Activated T-helper 2 cell treated with anti-CD3 and anti-CD28 coated beads, Interferon-gamma antibody, Interleukin-2, Interleukin-4, amounts not matched to agents 10 μg/mL and 5 μg/mL and 100 μg/mL, durations not matched to agents 14 hours and 24 hours and 36 hours (primary cell): ENCODE measurements at regions not wholly inside any gene's neighbourhood (a gene's known extent, or its start where the extent isn't known, plus 50 kb on each side); places are given as distances from the start of the nearest gene placed in this dataset.

Experiments used
- DNase-seq: peaks from one replicate; pipeline ENCODE4 v3.0.0; 2021; ENCODE audit warnings: low spot score
- H3K27ac Mint-ChIP-seq: one replicate; pipeline ENCODE4 v1.8.0; 2021; ENCODE audit warnings: mixed read lengths
- H3K27me3 Mint-ChIP-seq: one replicate; pipeline ENCODE4 v1.8.0; 2021; ENCODE audit warnings: low read depth, mixed read lengths
- H3K36me3 Mint-ChIP-seq: one replicate; pipeline ENCODE4 v1.8.0; 2021; ENCODE audit warnings: low read depth, mixed read lengths
- H3K4me1 Mint-ChIP-seq: one replicate; pipeline ENCODE4 v1.8.0; 2021; ENCODE audit warnings: low read depth, mixed read lengths
- H3K4me3 Mint-ChIP-seq: one replicate; pipeline ENCODE4 v1.8.0; 2021; ENCODE audit warnings: low read depth, mild to moderate bottlenecking, moderate library complexity, mixed read lengths
- H3K9me3 Mint-ChIP-seq: one replicate; pipeline ENCODE4 v1.8.0; 2021; ENCODE audit warnings: mixed read lengths
- intact Hi-C: fragments of 100-400 bp; cut with micrococcal nuclease; formaldehyde crosslinking; loops from one replicate; pipeline ENCODE4 v1.15.1; 2023

DNA sequence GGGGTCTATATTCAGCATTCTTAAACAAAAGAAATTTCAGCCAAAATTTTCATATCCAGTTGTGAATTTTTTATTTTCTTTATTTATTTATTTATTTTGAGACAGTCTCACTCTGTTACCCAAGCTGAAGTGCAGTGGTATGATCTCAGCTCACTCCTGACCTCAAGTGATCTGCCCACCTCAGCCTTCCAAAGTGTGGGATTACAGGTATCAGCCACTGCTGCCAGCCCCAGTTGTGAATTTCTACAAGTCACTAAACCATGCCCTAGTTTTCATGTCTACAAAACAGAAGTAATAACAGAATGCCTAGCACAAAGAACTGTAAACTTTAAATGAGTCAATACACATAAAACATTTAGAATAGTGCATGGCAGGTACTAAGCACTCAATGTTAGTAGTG, 254.2 kb downstream of the C12orf50 start:
- Mint-ChIP-seq H3K4me3 (no peak overlapping the region), H3K36me3 (no peaks in the 10 kb centered on the region), H3K27ac (no peak overlapping the region), H3K9me3 (no peaks in the 10 kb centered on the region), H3K27me3 (no peaks in the 10 kb centered on the region), H3K4me1 (no peaks in the 10 kb centered on the region)
- intact Hi-C loops, result no loop called here
- DNase-seq, result no peak

DNA sequence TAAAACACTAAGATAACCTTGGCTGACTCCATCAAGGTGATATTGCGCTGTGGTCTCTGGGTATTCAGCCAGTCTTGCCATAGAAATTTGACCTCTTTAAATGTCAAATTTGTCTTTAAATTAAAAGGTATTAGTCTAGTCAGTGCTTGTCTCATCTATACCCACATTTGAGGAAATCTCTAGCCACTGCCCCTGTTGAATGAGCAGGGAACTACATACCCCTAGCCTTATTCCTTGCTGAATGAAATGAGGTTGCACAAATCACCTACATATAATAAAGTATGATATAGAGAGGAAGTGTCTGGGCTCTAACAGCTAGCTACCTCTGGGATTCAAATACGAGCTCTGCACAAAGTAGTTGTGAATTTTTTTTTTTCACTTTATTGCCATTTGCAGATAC, 256.8 kb downstream of the C12orf50 start:
- Mint-ChIP-seq H3K27me3 (no peaks in the 10 kb centered on the region), H3K27ac (no peak overlapping the region), H3K36me3 (no peaks in the 10 kb centered on the region), H3K9me3 (no peaks in the 10 kb centered on the region), H3K4me3 (no peak overlapping the region), H3K4me1 (no peaks in the 10 kb centered on the region)
- DNase-seq, result no peak
- intact Hi-C loops, result no loop called here

DNA sequence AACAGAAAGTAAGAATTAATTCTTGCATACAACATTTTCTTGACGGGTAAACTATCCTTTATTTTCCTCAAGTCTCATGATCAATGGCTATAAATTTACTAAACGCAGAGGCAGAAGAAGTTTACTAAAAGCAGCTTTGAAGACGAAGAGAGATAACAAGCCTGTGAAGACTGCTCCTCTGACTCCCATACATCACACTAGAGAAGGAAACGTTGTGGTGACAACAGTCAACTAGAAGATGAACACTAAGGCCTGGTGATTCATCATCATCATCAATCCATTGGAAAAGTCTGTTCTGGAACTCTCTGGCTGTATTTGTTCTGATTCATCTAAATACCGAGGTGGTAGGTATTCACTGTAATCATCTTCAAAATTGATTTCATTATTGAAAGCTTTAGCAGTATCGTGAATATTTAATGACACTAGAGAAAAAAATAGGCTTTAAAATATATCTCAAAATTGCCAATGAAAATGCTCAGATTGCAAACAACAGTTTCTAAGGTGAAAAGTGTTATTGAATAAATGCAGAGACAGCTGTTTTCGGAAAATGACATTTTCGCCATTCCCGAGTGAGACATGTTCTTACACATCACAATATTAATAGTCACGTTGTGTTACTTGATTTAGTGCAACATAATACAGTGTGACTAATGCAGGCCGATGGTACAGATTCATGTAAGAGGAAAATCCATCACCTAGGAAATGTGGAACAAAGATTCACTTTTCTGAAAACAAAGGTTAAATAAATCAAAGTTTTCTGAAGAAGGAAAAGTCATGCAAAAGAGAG, 260.5 kb downstream of the C12orf50 start:
- intact Hi-C loops, result no loop called here
- Mint-ChIP-seq H3K36me3 (no peaks in the 10 kb centered on the region), H3K4me1 (no peaks in the 10 kb centered on the region), H3K9me3 (no peaks in the 10 kb centered on the region), H3K4me3 (no peak overlapping the region), H3K27me3 (no peaks in the 10 kb centered on the region), H3K27ac (no peak overlapping the region)
- no peak for DNase-seq

DNA sequence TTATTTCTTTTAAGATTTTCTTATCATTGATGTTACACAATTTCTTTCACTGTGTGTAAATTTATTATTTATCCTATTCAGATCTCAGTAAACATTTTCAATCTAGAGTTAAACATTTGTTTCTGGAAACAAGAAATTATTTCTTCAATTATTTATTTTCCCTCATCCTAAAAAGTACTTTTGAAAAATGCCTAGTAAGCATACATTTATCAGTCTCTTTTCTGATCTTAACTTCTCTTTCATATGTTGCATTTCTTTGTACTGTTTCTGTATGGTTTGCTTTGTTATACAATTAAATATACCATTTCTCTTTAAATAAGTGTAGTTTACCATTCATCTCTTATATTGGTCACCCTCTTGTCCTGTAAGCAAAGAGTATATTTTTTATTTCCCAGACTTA, 263.2 kb downstream of the C12orf50 start:
- no peaks in the 10 kb centered on the region for H3K36me3 Mint-ChIP-seq
- H3K4me3 Mint-ChIP-seq, result no peak overlapping the region
- no peaks in the 10 kb centered on the region for H3K9me3 Mint-ChIP-seq
- intact Hi-C loops, result no loop called here
- no peaks in the 10 kb centered on the region for H3K27me3 Mint-ChIP-seq
- H3K27ac Mint-ChIP-seq, result no peak overlapping the region
- H3K4me1 Mint-ChIP-seq, result no peaks in the 10 kb centered on the region
- DNase-seq, result no peak

- no peaks in the 10 kb centered on the region for H3K27me3 Mint-ChIP-seq
- no peaks in the 10 kb centered on the region for H3K4me1 Mint-ChIP-seq
- H3K36me3 Mint-ChIP-seq, result no peaks in the 10 kb centered on the region
- DNase-seq, result no peak
- intact Hi-C loops, result no loop called here
- H3K4me3 Mint-ChIP-seq, result no peak overlapping the region
- H3K9me3 Mint-ChIP-seq, result no peaks in the 10 kb centered on the region
- no peak overlapping the region for H3K27ac Mint-ChIP-seq
These were observed 268.3 kb downstream of the C12orf50 start for GRCh38 chr12:87760943-87761342.

DNA sequence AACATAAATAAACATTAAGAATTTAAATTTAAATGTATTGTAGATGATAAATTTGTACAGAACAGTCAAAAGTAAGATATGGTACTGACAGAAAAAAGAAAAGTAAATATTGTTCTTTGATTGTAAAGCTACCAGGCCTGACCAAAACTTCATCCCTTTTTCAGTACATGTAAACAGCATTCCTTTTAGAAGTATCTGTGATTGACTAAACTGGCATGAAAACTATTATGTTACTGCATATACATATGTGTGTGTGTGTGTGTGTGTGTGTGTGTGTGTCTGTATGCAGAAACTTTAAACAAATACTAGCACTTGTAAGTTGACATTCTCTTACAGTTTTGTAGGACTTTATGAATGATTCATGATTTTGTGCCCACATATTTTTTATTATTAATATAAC, 270.9 kb downstream of the C12orf50 start:
- DNase-seq, result no peak
- H3K4me3 Mint-ChIP-seq, result no peak overlapping the region
- no peaks in the 10 kb centered on the region for H3K4me1 Mint-ChIP-seq
- no peaks in the 10 kb centered on the region for H3K36me3 Mint-ChIP-seq
- H3K9me3 Mint-ChIP-seq, result no peaks in the 10 kb centered on the region
- H3K27me3 Mint-ChIP-seq, result no peaks in the 10 kb centered on the region
- H3K27ac Mint-ChIP-seq, result no peak overlapping the region
- intact Hi-C loops, result no loop called here

- no peaks in the 10 kb centered on the region for H3K36me3 Mint-ChIP-seq
- H3K27ac Mint-ChIP-seq, result no peak overlapping the region
- H3K4me3 Mint-ChIP-seq, result no peak overlapping the region
- no peaks in the 10 kb centered on the region for H3K9me3 Mint-ChIP-seq
- H3K27me3 Mint-ChIP-seq, result no peaks in the 10 kb centered on the region
- DNase-seq, result no peak
- intact Hi-C loops, result no loop called here
- H3K4me1 Mint-ChIP-seq, result no peaks in the 10 kb centered on the region
These were observed 272.5 kb downstream of the C12orf50 start for GRCh38 chr12:87756721-87757120.

DNA sequence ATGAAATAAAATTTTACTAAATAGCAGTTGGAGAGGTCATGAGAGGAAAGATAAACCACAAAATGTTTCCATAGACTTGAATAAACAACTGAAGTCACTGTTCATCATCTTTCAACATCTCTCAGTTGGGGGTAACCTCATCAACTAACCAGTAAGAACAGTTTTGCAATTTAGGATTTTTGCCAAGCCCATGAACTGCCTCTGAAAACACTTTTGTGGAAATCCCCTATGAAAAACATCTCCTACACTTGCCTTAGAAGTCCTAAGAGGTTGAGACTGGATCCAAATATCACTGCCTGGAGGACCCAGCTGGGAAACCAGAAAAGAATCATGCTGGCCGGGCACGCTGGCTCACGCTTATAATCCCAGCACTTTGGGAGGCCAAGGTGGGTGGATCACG, 273.1 kb downstream of the C12orf50 start:
- intact Hi-C loops, result no loop called here
- Mint-ChIP-seq H3K9me3 (no peaks in the 10 kb centered on the region), H3K4me1 (no peaks in the 10 kb centered on the region)

GRCh38 chr12:87728931-87729593, 300.1 kb downstream of the C12orf50 start:
- DNase-seq, result no peak
- intact Hi-C loops, result no loop called here
- H3K27ac Mint-ChIP-seq, result no peak overlapping the region
- H3K9me3 Mint-ChIP-seq, result no peaks in the 10 kb centered on the region
- H3K4me3 Mint-ChIP-seq, result no peak overlapping the region
- no peaks in the 10 kb centered on the region for H3K36me3 Mint-ChIP-seq
- H3K4me1 Mint-ChIP-seq, result no peaks in the 10 kb centered on the region
- H3K27me3 Mint-ChIP-seq, result no peaks in the 10 kb centered on the region

More for the DNA sequence above, 273.1 kb downstream of the C12orf50 start:
- Mint-ChIP-seq H3K36me3 (no peaks in the 10 kb centered on the region), H3K4me3 (no peak overlapping the region), H3K27ac (no peak overlapping the region), H3K27me3 (no peaks in the 10 kb centered on the region)
- DNase-seq, result no peak

- intact Hi-C loops, result no loop called here
- Mint-ChIP-seq H3K4me3 (no peak overlapping the region), H3K4me1 (no peaks in the 10 kb centered on the region), H3K9me3 (peaks cover 4% of the 10 kb centered on the region), H3K27ac (no peak overlapping the region), H3K36me3 (no peaks in the 10 kb centered on the region), H3K27me3 (no peaks in the 10 kb centered on the region)
- DNase-seq, result no peak
These were observed 308.2 kb downstream of the C12orf50 start for GRCh38 chr12:87720967-87721366.

GRCh38 chr12:87704374-87704773, 324.8 kb downstream of the C12orf50 start:
- intact Hi-C loops, result no loop called here
- peaks cover 17% of the 10 kb centered on the region for H3K9me3 Mint-ChIP-seq
- no peak overlapping the region for H3K27ac Mint-ChIP-seq
- H3K36me3 Mint-ChIP-seq, result no peaks in the 10 kb centered on the region
- H3K27me3 Mint-ChIP-seq, result no peaks in the 10 kb centered on the region
- H3K4me3 Mint-ChIP-seq, result no peak overlapping the region
- DNase-seq, result no peak
- H3K4me1 Mint-ChIP-seq, result no peaks in the 10 kb centered on the region

GRCh38 chr12:87690236-87690810, 338.9 kb downstream of the C12orf50 start:
- H3K36me3 Mint-ChIP-seq, result no peaks in the 10 kb centered on the region
- no peaks in the 10 kb centered on the region for H3K4me1 Mint-ChIP-seq
- no peak for DNase-seq
- no peak overlapping the region for H3K27ac Mint-ChIP-seq
- no peak overlapping the region for H3K4me3 Mint-ChIP-seq
- intact Hi-C loops, result no loop called here
- H3K9me3 Mint-ChIP-seq, result no peaks in the 10 kb centered on the region
- no peaks in the 10 kb centered on the region for H3K27me3 Mint-ChIP-seq

DNA sequence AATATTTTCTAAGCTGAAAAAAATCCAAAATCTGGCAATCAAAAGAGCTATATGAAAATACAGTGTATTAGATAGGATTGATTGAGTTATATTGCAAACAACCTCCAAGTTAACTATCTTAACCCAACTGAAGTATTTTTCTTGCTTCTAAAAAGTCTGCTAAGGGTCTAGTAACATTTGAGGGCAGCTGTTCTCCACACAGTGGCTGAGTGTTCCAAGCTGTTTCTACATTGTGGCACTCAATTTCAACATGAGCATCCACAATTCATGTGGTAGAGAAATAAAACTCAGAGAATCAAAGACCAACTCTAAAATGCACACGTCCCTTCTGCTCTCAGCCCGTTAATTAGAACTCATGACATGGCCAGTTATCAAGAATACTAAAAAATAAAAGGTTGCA, 340.0 kb downstream of the C12orf50 start:
- intact Hi-C loops, result no loop called here
- H3K27ac Mint-ChIP-seq, result no peak overlapping the region
- no peaks in the 10 kb centered on the region for H3K36me3 Mint-ChIP-seq
- H3K4me3 Mint-ChIP-seq, result no peak overlapping the region
- no peaks in the 10 kb centered on the region for H3K9me3 Mint-ChIP-seq
- no peaks in the 10 kb centered on the region for H3K27me3 Mint-ChIP-seq
- H3K4me1 Mint-ChIP-seq, result no peaks in the 10 kb centered on the region
- no peak for DNase-seq
